NCI-H2227 (cell line): ENCODE measurements at regions not wholly inside any gene's neighbourhood (a gene's known extent, or its start where the extent isn't known, plus 50 kb on each side); places are given as distances from the start of the nearest gene placed in this dataset.

Experiments
- DNase-seq: peaks from one replicate; lab custom pipeline; 2025; ENCODE audit not compliant: unreplicated experiment; lab: John Stamatoyannopoulos, UW

- DNase-seq = no peak
Observed at GRCh38 chr13:77480066-77480465, 55.4 kb upstream of the SCEL start.

GRCh38 chr13:77479326-77479725 is 56.2 kb upstream of the SCEL start:
- DNase-seq = no peak

DNA sequence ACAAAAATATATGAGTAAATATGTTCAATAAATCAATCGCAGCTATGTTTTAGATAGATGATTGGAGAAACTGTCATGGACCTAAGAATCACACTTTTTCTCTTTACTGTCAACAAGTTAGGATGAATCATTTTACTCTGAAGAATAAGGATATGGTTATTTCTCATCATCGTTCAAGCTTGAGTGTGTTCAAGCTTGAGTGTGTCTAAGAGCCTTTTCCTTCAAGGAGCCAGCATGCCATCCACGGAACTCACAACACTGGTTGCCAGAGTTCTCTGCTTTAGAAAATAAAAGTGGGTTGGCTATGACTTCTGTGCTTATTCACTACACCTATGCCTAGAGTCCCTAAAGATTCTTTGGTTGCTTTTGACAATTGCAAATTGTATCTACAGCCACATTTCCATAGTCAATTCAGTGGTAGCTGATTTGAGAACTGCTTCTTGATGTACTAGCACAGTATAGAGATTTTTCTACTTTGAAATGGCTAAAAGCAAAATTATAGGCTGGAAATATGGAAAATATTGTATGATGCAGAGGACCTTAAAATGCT is 58.1 kb upstream of the SCEL start:
- DNase-seq = no peak

GRCh38 chr13:77476456-77476855 is 59.0 kb upstream of the SCEL start:
- DNase-seq = no peak

DNA sequence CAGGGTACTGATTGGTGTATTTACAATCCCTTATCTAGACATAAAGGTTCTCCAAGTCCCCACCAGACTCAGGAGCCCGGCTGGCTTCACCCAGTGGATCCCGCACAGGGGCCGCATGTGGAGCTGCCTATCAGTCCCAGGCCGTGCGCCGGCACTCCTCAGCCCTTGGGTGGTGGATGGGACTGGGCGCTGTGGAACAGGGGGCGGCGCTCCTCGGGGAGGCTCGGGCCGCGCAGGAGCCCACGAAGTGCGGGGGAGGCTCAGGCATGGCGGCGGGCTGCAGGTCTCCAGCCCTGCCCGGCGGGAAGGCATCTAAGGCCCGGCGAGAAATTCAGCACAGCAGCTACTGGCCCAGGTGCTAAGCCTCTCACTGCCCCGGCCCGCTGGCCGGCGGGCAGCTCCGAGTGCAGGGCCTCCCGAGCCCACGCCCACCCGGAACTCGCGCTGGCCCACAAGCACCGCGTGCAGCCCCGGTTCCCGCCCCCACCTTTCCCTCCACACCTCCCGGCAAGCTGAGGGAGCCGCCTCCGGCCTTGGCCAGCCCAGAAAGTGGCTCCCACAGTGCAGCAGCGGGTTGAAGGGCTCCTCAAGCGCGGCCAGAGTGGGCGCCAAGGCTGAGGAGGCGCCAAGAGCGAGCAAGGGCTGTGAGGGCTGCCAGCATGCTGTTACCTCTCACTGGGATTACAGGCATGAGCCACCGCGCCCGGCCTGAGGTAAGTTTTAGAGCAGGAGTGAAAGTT is 60.0 kb upstream of the SCEL start:
- no peak for DNase-seq

GRCh38 chr13:77470986-77471385 is 64.5 kb upstream of the SCEL start:
- DNase-seq = no peak

DNA sequence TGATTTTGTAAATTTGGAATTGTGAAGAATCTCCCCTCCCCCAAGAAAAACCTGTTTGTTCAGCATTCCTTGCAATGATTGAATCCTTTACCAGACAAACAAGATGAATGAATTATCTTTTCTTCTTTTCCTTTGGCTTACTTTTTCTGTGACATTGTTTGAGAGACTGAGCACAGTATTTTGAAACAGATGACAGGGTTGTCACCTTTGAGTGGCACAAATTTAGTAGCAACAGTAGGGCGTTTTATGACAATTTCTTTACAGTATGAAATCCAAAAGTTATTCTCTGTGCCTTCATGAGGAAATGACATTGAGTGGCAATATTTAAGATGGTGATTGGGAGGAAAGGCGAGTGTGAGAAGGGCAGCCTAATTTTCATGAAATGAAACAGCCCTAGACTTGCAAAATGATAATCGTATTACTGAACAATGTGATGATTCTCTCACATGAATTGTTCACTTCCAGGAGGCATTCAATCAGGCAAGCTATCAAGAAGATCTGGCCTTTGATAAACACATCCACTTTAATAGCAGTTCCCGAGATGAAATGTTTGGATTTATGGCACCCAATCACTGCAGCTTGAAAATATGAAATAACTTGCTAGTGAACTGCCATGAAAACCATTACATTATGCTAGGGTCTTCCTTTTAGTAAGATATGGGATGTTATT is 68.6 kb upstream of the SCEL start:
- DNase-seq = no peak

- DNase-seq = no peak
Observed at GRCh38 chr13:77465603-77466195, 69.8 kb upstream of the SCEL start.

DNA sequence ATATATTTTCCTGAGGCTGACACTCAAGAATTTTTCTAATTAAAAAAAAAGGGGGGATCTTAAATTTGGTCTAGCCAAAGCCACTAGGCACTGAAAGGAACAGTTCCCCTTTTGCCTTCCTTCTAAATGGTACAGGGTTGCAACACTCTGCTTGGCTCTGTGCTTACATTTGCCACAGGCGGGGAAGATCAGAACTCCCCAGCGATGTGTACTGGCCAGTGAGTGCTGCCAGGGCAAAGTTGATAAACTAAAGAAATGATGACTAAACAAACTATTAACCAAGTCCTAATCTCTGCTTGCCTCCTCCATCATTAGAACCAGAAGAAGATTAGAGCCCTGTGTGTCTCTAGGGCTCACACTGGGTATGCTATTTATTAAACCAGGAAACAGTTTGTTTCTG is 75.3 kb upstream of the SCEL start:
- DNase-seq = no peak

- no peak for DNase-seq
Observed at GRCh38 chr13:77459592-77459991, 75.9 kb upstream of the SCEL start.

DNA sequence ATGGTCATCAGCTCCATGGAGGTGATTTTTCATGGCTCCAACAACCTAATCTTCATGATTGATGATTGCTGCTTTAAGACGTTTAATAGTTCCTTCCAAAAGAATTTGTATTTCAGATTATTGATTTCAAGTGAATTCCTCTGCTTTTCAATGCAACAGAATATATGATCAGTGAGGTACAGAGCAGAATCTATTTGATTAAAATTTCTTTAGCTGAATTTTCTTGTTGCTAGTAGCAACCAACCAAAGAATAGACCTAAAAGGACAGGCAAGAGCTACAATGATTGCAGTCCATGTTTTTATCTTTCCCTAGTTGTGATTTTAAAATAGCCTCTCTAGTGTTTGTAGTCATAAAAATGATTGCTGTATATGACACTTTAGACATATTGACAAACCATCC is 76.8 kb upstream of the SCEL start:
- DNase-seq = no peak

- DNase-seq = peak; percentile 65
Observed at GRCh38 chr13:77457966-77458365, 77.5 kb upstream of the SCEL start.

DNA sequence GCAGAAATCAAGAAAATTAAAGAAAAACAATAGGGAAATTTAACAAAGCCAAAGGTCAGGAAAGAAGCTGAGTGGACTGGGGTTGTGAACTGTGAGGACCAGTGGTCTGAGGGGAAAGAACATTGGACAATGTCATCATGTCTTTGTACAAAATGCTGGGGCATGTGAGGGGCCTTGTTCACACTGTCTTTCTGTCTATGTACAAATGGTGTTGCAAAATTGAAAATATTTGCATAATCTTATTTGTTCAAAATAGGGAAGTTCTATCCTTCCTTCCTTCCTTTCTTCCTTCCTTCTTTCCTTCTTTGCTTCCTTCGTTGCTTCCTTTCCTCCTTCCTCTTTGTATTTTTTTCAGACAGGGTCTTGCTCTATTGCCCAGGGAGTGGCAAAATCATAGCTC is 79.2 kb upstream of the SCEL start:
- no peak for DNase-seq

GRCh38 chr13:77449265-77449664 is 86.2 kb upstream of the SCEL start:
- no peak for DNase-seq

- no peak for DNase-seq
Observed at GRCh38 chr13:77448689-77449088, 86.8 kb upstream of the SCEL start.

DNA sequence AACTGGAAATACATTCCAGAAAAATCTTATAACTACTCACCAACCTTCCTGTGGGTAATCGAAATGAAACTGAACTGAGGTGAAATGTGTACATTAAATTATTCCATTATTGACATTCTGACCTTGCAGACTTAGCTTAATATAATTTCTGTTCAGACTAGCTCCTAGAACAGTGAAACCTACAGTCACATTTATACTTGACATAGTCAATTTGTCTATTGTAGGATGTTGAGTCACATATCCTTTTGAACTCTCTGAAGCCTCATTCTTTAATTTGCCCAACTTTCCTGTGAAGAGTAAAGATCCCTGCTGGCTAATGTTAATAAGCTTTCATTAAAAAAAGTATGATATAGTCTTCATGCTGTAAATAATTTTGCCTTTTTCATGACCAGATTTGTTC is 92.0 kb upstream of the SCEL start:
- no peak for DNase-seq

DNA sequence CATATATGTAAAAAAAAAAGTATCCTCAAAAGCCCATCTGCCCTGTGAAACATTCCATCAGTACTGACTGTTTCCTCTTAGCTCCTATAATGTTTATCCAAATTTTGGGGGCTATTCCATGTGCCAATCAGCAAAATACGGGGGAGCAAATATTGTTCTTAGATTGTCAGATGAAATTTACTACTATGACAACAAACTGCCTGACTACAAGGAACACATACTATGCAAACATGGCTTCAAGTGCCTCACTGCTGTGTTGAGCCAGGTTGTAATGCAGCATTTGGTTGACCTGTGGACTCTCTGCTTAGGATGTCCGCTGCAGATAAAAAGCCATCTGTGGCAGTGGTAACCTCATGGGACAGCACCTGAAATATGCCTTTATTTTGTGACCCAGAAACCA is 98.2 kb upstream of the SCEL start:
- DNase-seq = no peak

GRCh38 chr13:77434289-77434688 is 101.2 kb upstream of the SCEL start:
- DNase-seq = no peak

DNA sequence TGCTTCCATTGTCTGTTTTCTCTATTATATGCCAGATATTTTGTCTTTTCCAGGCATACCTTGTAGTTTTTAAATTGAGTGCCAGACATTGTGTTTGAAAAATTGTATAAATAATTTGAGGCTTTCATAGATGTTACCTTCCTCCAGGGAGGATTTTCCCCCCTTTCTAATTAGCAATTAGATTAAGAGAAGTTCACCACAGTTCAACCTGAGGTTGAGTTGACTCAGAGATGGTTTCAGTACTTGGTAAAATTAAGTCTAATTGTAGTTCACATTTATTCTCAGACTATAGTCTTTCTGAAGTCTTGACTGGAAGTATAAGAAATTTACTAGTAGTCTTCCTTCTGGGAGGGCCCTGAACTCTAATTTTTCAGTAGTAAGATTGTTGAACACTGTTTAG is 104.1 kb upstream of the SCEL start:
- no peak for DNase-seq

GRCh38 chr13:77430377-77430951 is 103.6 kb upstream of the MYCBP2 start:
- no peak for DNase-seq

GRCh38 chr13:77429320-77430142 is 102.6 kb upstream of the MYCBP2 start:
- DNase-seq = no peak
